Lung (tissue), 11 donors: ENCODE measurements at regions not wholly inside any gene's neighbourhood (a gene's known extent, or its start where the extent isn't known, plus 50 kb on each side); places are given as distances from the start of the nearest gene placed in this dataset.

Experiments used
- ATAC-seq: fragments of 200-7000 bp; cut with Tn5 transposase; one replicate; pipeline ENCODE4 v1.9.1; 2020; ENCODE audit warnings: moderate number of reproducible peaks; ENCODE audit not compliant: insufficient read depth, low FRiP score
- DNase-seq, 3 donors: peaks; one replicate each; pipeline ENCODE4 v3.0.0-alpha.2; 2013 to 2017
- H3K27ac ChIP-seq, 2 donors: one replicate each; pipeline ENCODE4 v1.5.1; 2013; ENCODE audit warnings: mild to moderate bottlenecking in 2 of 2, moderate library complexity in 2 of 2, control low read depth in 1 of 2, inconsistent platforms in 1 of 2, low read depth in 1 of 2, low read length in 1 of 2
- H3K27me3 ChIP-seq, 3 donors: one replicate each; pipeline ENCODE4 v1.5.1; 2013; ENCODE audit warnings: low read length in 2 of 3; ENCODE audit not compliant: control insufficient read depth in 3 of 3, insufficient read depth in 3 of 3
- H3K36me3 ChIP-seq, 4 donors: one replicate each; pipeline ENCODE4 v1.5.1; 2013; ENCODE audit warnings: low read length in 4 of 4, mild to moderate bottlenecking in 1 of 4, moderate library complexity in 1 of 4; ENCODE audit not compliant: control insufficient read depth in 4 of 4, insufficient read depth in 4 of 4
- H3K4me1 ChIP-seq, 5 donors: one replicate each; pipeline ENCODE4 v1.5.1; 2013; ENCODE audit warnings: low read length in 5 of 5, mild to moderate bottlenecking in 2 of 5, moderate library complexity in 1 of 5; ENCODE audit not compliant: control insufficient read depth in 5 of 5, insufficient read depth in 5 of 5
- H3K4me3 ChIP-seq: one replicate; pipeline ENCODE4 v1.5.1; 2013; ENCODE audit warnings: mild to moderate bottlenecking, control low read depth, moderate library complexity
- H3K9ac ChIP-seq, 2 donors: one replicate each; pipeline ENCODE4 v1.5.1; 2013; ENCODE audit warnings: low read length in 2 of 2, control low read depth in 1 of 2; ENCODE audit not compliant: insufficient read depth in 1 of 2
- H3K9me3 ChIP-seq, 4 donors: one replicate each; pipeline ENCODE4 v1.5.1; 2013; ENCODE audit warnings: low read length in 3 of 4, mild to moderate bottlenecking in 1 of 4, moderate library complexity in 1 of 4; ENCODE audit not compliant: control insufficient read depth in 4 of 4, insufficient read depth in 3 of 4
- CTCF ChIP-seq: IDR thresholded peaks from 2 replicates; pipeline ENCODE4 v1.5.1; 2012; ENCODE audit warnings: mild to moderate bottlenecking; ENCODE audit errors: control extremely low read depth, extremely low read depth
- WGBS, 2 donors: extraction: QIAGEN DNeasy Blood & Tissue Kit; methylation state at CpG; one replicate each; pipeline ENCODE4 v1.1.7; 2013; 5-methylcytosine and 5-hydroxymethylcytosine counted together
- donor health status: control.
- donor health status: control.
- donor health status: Bipolar disorder and iron deficiency.
- donor health status: healthy.
- donor health status: DM: yes; HTN: yes; CAD: no.

DNA sequence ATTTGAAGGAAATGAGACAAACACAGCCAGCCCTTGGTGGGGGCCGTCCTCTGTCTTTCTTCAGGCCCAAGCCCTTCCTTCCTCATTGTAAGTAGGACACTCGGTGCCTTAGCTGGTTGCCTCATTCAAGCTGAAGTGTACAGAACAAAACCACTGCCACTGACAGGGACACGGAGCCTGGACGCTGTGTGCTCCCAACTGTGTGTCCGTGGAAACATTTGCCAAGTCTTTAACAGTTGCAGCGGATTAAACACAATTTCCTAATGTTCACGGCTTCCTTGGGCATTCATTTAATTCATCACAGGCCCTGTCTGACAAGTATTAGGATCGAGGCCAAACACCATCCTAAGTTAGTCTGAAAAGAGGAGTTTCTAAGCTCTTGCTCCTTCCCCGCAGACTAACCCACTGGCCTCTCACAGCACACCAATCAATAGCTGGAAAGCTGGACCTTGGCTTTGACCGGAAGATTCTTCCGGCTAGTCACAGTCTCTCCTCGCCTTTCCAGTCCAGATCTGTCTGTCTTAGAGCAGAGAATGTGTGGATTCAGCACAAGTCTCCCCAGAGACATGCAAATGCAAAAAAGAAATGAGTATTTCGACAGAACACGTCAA is 68.7 kb upstream of the ACSL3 start:
- no peak for TF ChIP-seq CTCF
- ATAC-seq (peak; percentile 73), DNase-seq (peak; percentile 65 to 89 (median 84))
- no peaks in the 10 kb centered on the region for H3K9me3 ChIP-seq
- H3K36me3 ChIP-seq, result no peaks in the 10 kb centered on the region
- peaks cover 0 to 74% (median 40%) of the 10 kb centered on the region in 5 donors for H3K4me1 ChIP-seq
- WGBS, 2 donors, result 47 to 48% methylated on average over 14 of the region's 14 CpGs
- no peaks in the 10 kb centered on the region for H3K27me3 ChIP-seq
- H3K9ac ChIP-seq, result peak overlapping the region in 1 of 2 donors; percentile 42
- peak overlapping the region; percentile 24 to 85 for H3K27ac ChIP-seq
- no peak overlapping the region for H3K4me3 ChIP-seq

GRCh38 chr2:222794585-222795449 is 66.0 kb upstream of the ACSL3 start:
- no peak for TF ChIP-seq CTCF
- no peaks in the 10 kb centered on the region for H3K9me3 ChIP-seq
- no peak overlapping the region for H3K9ac ChIP-seq
- ATAC-seq (no peak), DNase-seq (no peak)
- peaks cover 0 to 73% (median 38%) of the 10 kb centered on the region in 5 donors for H3K4me1 ChIP-seq
- 84 to 86% methylated on average over 10 of the region's 10 CpGs for WGBS, 2 donors
- no peak overlapping the region for H3K4me3 ChIP-seq
- no peaks in the 10 kb centered on the region for H3K27me3 ChIP-seq
- no peak overlapping the region for H3K27ac ChIP-seq
- no peaks in the 10 kb centered on the region for H3K36me3 ChIP-seq

GRCh38 chr2:222795450-222796357 is 65.1 kb upstream of the ACSL3 start:
- Histone ChIP-seq H3K9me3 (no peaks in the 10 kb centered on the region), H3K27ac (peak overlapping the region in 1 of 2 donors; percentile 38), H3K4me1 (peaks cover 0 to 65% (median 38%) of the 10 kb centered on the region in 5 donors), H3K27me3 (no peaks in the 10 kb centered on the region), H3K4me3 (no peak overlapping the region), H3K9ac (no peak overlapping the region), H3K36me3 (no peaks in the 10 kb centered on the region)
- 79 to 87% methylated on average over 6 of the region's 6 CpGs for WGBS, 2 donors
- ATAC-seq (no peak), DNase-seq (peak in 2 of 3 donors; percentile 69)
- no peak for TF ChIP-seq CTCF
